ENCODE measurements at regions not wholly inside any gene's neighbourhood (a gene's known extent, or its start where the extent isn't known, plus 50 kb on each side); places are given as distances from the start of the nearest gene placed in this dataset. TPM values are rescaled to one million over a fixed set of nuclear protein-coding genes. Genes with fewer than 3 reads are reported as not detected.

GRCh38 chr3:96755519-96755918 lies 58.9 kb upstream of the EPHA6 start:
- H3K27me3 ChIP-seq (ENCODE audit: low read depth), result no peaks in the 10 kb centered on the region
- no peaks in the 10 kb centered on the region for H3K9me3 ChIP-seq (replicated peaks)
- no peak overlapping the region for H3K27ac ChIP-seq (replicated peaks)
- TF ChIP-seq, protein P1, sequence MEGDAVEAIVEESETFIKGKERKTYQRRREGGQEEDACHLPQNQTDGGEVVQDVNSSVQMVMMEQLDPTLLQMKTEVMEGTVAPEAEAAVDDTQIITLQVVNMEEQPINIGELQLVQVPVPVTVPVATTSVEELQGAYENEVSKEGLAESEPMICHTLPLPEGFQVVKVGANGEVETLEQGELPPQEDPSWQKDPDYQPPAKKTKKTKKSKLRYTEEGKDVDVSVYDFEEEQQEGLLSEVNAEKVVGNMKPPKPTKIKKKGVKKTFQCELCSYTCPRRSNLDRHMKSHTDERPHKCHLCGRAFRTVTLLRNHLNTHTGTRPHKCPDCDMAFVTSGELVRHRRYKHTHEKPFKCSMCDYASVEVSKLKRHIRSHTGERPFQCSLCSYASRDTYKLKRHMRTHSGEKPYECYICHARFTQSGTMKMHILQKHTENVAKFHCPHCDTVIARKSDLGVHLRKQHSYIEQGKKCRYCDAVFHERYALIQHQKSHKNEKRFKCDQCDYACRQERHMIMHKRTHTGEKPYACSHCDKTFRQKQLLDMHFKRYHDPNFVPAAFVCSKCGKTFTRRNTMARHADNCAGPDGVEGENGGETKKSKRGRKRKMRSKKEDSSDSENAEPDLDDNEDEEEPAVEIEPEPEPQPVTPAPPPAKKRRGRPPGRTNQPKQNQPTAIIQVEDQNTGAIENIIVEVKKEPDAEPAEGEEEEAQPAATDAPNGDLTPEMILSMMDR (IDR thresholded peaks at IDR 0.05; ENCODE audit: borderline replicate concordance), result no peak
- no peak overlapping the region for H3K4me3 ChIP-seq
- no peaks in the 10 kb centered on the region for H3K36me3 ChIP-seq
- intact Hi-C loops (cut with micrococcal nuclease), result no loop called here
- no peaks in the 10 kb centered on the region for H3K4me1 ChIP-seq
- no peak for DNase-seq

- H3K27ac ChIP-seq (replicated peaks), result no peak overlapping the region
- TF ChIP-seq, protein P1 (IDR thresholded peaks at IDR 0.05; ENCODE audit: borderline replicate concordance), result no peak
- no peaks in the 10 kb centered on the region for H3K9me3 ChIP-seq (replicated peaks)
- no peak overlapping the region for H3K4me3 ChIP-seq
- intact Hi-C loops (cut with micrococcal nuclease), result no loop called here
- H3K36me3 ChIP-seq, result no peaks in the 10 kb centered on the region
- H3K4me1 ChIP-seq, result no peaks in the 10 kb centered on the region
- DNase-seq, result no peak
- no peaks in the 10 kb centered on the region for H3K27me3 ChIP-seq (ENCODE audit: low read depth)
Measured at GRCh38 chr3:96756516-96756915, 57.9 kb upstream of the EPHA6 start.

- peaks cover 3% of the 10 kb centered on the region for H3K9me3 ChIP-seq (replicated peaks)
- no peak for DNase-seq
Measured at GRCh38 chr3:96760956-96761355, 53.4 kb upstream of the EPHA6 start.

More at GRCh38 chr3:96760956-96761355, 53.4 kb upstream of the EPHA6 start:
- Histone ChIP-seq H3K4me1 (no peaks in the 10 kb centered on the region), H3K36me3 (no peaks in the 10 kb centered on the region), H3K27ac (replicated peaks) (no peak overlapping the region), H3K27me3 (ENCODE audit: low read depth) (no peaks in the 10 kb centered on the region), H3K4me3 (no peak overlapping the region)
- TF ChIP-seq, protein P1 (IDR thresholded peaks at IDR 0.05; ENCODE audit: borderline replicate concordance), result no peak
- intact Hi-C loops (cut with micrococcal nuclease), result no loop called here

Small RNAs in the stretch of these regions (microRNA-seq; reads per million reads assigned to microRNA genes)
- not detected for gene MIR8060
